ENCODE measurements at regions not wholly inside any gene's neighbourhood (a gene's known extent, or its start where the extent isn't known, plus 50 kb on each side); places are given as distances from the start of the nearest gene placed in this dataset.

DNA sequence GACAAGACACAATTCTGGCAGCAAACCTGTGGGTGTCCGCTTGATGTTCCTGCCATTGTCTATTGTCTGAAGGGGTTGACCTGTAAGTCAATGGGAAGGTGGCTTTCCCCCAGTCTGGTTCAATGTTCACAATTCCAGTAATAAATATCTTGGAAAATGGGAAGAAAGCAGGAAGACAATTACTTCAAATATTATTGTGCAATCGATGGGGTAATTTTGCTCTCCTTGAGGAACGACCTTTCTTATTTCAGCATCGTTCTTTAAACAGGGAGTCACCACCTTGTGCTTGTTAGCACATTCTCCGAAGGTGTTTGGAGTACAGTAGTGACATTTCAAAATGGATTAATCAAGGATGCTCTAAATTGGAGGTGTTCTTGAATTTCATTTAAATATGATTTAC lies 136.9 kb downstream of the BTBD3 start:
- no peak overlapping the region for H2BK15ac ChIP-seq (ENCODE audit: low read length)
- no peak overlapping the region for H4K91ac ChIP-seq (replicated peaks; ENCODE audit: insufficient read length, low read length)
- no peak overlapping the region for H3K4me3 ChIP-seq (ENCODE audit: extremely low read depth in 1 of 4, insufficient read depth in 2 of 4, low read depth in 3 of 4, low read length in 4 of 4)
- peaks cover 0 to 7% (median 3%) of the 10 kb centered on the region in 4 experiments; a peak in 4 of 7 replicates for H3K4me1 ChIP-seq (replicated peaks in 1 of 4; ENCODE audit: control insufficient read depth in 3 of 4, insufficient read depth in 4 of 4, low read length in 3 of 4)
- no peak overlapping the region for H3K4ac ChIP-seq (replicated peaks; ENCODE audit: insufficient read length, low read depth, low read length)
- no peak overlapping the region for H3K27ac ChIP-seq (ENCODE audit: low read depth, low read length)
- no peaks in the 10 kb centered on the region for H3K79me2 ChIP-seq (ENCODE audit: control insufficient read depth in 1 of 2, insufficient read depth in 2 of 2, low read length in 2 of 2)
- H2BK20ac ChIP-seq (ENCODE audit: low read length), result no peak overlapping the region
- no peaks in the 10 kb centered on the region for H4K20me1 ChIP-seq (replicated peaks in 1 of 2; ENCODE audit: control insufficient read depth in 1 of 2, insufficient read depth in 2 of 2, low read length in 2 of 2)
- WGBS, 2 experiments (ENCODE audit: extremely low coverage in 1 of 2, insufficient coverage in 1 of 2, insufficient read length in 1 of 2, insufficient replicate concordance in 2 of 2, low coverage in 1 of 2, low lambda C conversion rate in 2 of 2, missing lambda C conversion rate in 1 of 2), result 90% methylated on average over 5 of the region's 5 CpGs; no CpG with 5 or more reads in 1 of the 2 experiments
- H3K18ac ChIP-seq (ENCODE audit: extremely low read depth, low read length), result no peak overlapping the region
- H2BK5ac ChIP-seq (ENCODE audit: low read depth, low read length), result no peak overlapping the region
- no peaks in the 10 kb centered on the region; a peak in 1 of 7 replicates for H3K27me3 ChIP-seq (replicated peaks in 1 of 4; ENCODE audit: control insufficient read depth in 3 of 4, extremely low read depth in 1 of 4, insufficient read depth in 3 of 4, low read length in 3 of 4)
- H3K9ac ChIP-seq (replicated peaks in 1 of 4; ENCODE audit: extremely low read depth in 1 of 4, low read depth in 3 of 4, low read length in 3 of 4), result no peak overlapping the region
- no peaks in the 10 kb centered on the region for H3K79me1 ChIP-seq (ENCODE audit: low read depth, low read length)
- no peak overlapping the region for H2AK5ac ChIP-seq (ENCODE audit: low read depth, low read length)
- DNase-seq (ENCODE audit: low read depth in 1 of 2, low spot score in 2 of 2) (no peak), FAIRE-seq (no peak)
- H2BK120ac ChIP-seq (replicated peaks; ENCODE audit: low read depth, low read length), result no peak overlapping the region
- TF ChIP-seq CEBPB (IDR thresholded peaks at IDR 0.05; ENCODE audit: low read depth, low read length) (peak; percentile 24; the same call in 1 of the 2 replicates), TAF7 (optimal IDR thresholded peaks at IDR 0.05; ENCODE audit: borderline replicate concordance, low read depth, low read length) (no peak), HDAC2 (IDR thresholded peaks at IDR 0.05; ENCODE audit: borderline replicate concordance in 1 of 2, low read depth in 2 of 2, low read length in 2 of 2) (no peak), BACH1 (IDR thresholded peaks at IDR 0.05; ENCODE audit: low read length) (no peak), E2F6 (IDR thresholded peaks at IDR 0.05) (no peak)
- H3K14ac ChIP-seq (ENCODE audit: insufficient read length), result no peak overlapping the region
- no peak overlapping the region for H2AFZ ChIP-seq (ENCODE audit: low read length)
- H4K8ac ChIP-seq (ENCODE audit: extremely low read depth, insufficient read depth, low read length), result no peak overlapping the region
- H3K4me2 ChIP-seq (ENCODE audit: insufficient read depth in 1 of 2, low read depth in 2 of 2, low read length in 2 of 2), result no peak overlapping the region
- no peak overlapping the region for H3K23ac ChIP-seq (ENCODE audit: insufficient read length)
- H4K5ac ChIP-seq (ENCODE audit: insufficient read length, low read depth, low read length), result no peak overlapping the region
- no peak overlapping the region for H3K56ac ChIP-seq (replicated peaks; ENCODE audit: insufficient read length, low read depth, low read length)
- H3K36me3 ChIP-seq (ENCODE audit: control insufficient read depth in 2 of 4, insufficient read depth in 4 of 4, low read length in 3 of 4), result no peaks in the 10 kb centered on the region
- POLR2A ChIA-PET (ENCODE audit: partially characterized antibody), result no interaction called here
- no peak overlapping the region for H2BK12ac ChIP-seq (ENCODE audit: low read depth, low read length)
- H3K9me3 ChIP-seq (ENCODE audit: insufficient read depth in 2 of 2, low read depth in 1 of 2, low read length in 1 of 2), result no peaks in the 10 kb centered on the region
- H3K23me2 ChIP-seq (ENCODE audit: low read depth, low read length), result no peaks in the 10 kb centered on the region
- CTCF ChIA-PET (ENCODE audit: partially characterized antibody), result no interaction called here

All from H1 (cell line).